Pancreas (tissue), 10 donors: ENCODE measurements at regions not wholly inside any gene's neighbourhood (a gene's known extent, or its start where the extent isn't known, plus 50 kb on each side); places are given as distances from the start of the nearest gene placed in this dataset.

Experiments
- ATAC-seq, 4 donors: fragments of 200-7000 bp; cut with Tn5 transposase; one replicate each; pipeline versions ENCODE4 v1.8.0 to v1.9.1; 2020; ENCODE audit warnings: mild to moderate bottlenecking in 4 of 4, moderate library complexity in 4 of 4
- DNase-seq, 6 donors: peaks; one replicate each; pipeline ENCODE4 v3.0.0-alpha.2; 2020
- FAIRE-seq: peaks from 2 replicates; lab custom pipeline; 2012; peaks lifted over from hg19 to GRCh38; lab: Jason Lieb, UNC
- H3K27ac ChIP-seq, 4 donors: fragments of 200-600 bp; sonication (generic); 1 replicate in 3 of 4; 2 replicates in 1 of 4; pipeline versions ENCODE4 v1.5.0 to v1.8.0; 2020
- H3K27me3 ChIP-seq, 4 donors: fragments of 200-600 bp; one replicate each; pipeline ENCODE4 v1.8.0; 2021
- H3K36me3 ChIP-seq, 3 donors: fragments of 200-600 bp; sonication (generic) in 1 of 3; one replicate each; pipeline versions ENCODE4 v1.5.0 to v1.8.0; 2020 to 2021
- H3K4me1 ChIP-seq, 3 donors: fragments of 200-600 bp; one replicate each; pipeline ENCODE4 v1.8.0; 2021
- H3K4me3 ChIP-seq, 4 donors: fragments of 200-600 bp; sonication (generic) in 2 of 4; one replicate each; pipeline versions ENCODE4 v1.5.0 to v1.8.0; 2020 to 2021
- H3K9me3 ChIP-seq, 4 donors: fragments of 200-600 bp; one replicate each; pipeline ENCODE4 v1.8.0; 2021
- WGBS, 2 donors: extraction: QIAGEN DNeasy Blood & Tissue Kit; methylation state at CpG; one replicate each; pipeline ENCODE4 v1.1.7; 2013; 5-methylcytosine and 5-hydroxymethylcytosine counted together
- intact Hi-C, 3 donors: fragments of 100-400 bp; cut with DNase I; formaldehyde crosslinking; loops; one replicate each; pipeline versions ENCODE4 v1.11.1 to v1.14.2; 2022
- TF ChIP-seq, protein P1 (sequence below), 4 donors: fragments of 200-600 bp; sonication (generic) in 3 of 4; IDR thresholded peaks; one replicate each; pipeline versions ENCODE4 v1.5.0 to v1.8.0; 2021; ENCODE audit warnings: antibody characterized with exemption in 4 of 4
- donor health status: healthy with polysubstance abuse.
- donor health status: DM: no; HTN: no; CAD: no; lungs with moderate emphysema.
- donor health status: DM: no; HTN: no; CAD: no.
- donor health status: control.
- donor health status: control.
- donor health status: Bipolar disorder and iron deficiency.
- donor health status: DM: yes; HTN: yes; CAD: no.
- donor health status: DM: no; HTN: no; CAD: no.
- donor health status: DM: no; HTN: no; CAD: no.
- donor health status: DM: yes; HTN: yes; CAD: no.

DNA sequence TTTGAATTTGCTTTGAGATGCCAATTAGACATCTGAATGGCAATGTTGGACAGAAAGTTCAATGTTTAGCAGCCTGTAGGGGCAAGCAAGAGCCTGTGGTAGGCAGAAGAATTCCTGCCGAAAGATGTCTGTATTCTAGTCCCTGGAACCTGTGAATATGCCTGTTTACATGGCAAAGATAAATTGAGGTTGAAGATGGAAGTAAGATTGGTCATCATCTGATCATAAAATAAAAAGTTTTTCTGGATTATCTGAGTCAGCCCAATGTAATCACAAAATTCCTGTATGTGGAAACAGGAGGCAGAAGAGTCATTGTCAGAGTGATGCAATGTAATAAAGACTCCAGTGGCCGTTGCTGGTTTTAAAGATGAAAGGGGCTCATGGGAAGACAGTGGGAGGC, 430.5 kb downstream of the MDFIC start:
- no peaks in the 10 kb centered on the region for H3K27me3 ChIP-seq
- TF ChIP-seq, protein P1, sequence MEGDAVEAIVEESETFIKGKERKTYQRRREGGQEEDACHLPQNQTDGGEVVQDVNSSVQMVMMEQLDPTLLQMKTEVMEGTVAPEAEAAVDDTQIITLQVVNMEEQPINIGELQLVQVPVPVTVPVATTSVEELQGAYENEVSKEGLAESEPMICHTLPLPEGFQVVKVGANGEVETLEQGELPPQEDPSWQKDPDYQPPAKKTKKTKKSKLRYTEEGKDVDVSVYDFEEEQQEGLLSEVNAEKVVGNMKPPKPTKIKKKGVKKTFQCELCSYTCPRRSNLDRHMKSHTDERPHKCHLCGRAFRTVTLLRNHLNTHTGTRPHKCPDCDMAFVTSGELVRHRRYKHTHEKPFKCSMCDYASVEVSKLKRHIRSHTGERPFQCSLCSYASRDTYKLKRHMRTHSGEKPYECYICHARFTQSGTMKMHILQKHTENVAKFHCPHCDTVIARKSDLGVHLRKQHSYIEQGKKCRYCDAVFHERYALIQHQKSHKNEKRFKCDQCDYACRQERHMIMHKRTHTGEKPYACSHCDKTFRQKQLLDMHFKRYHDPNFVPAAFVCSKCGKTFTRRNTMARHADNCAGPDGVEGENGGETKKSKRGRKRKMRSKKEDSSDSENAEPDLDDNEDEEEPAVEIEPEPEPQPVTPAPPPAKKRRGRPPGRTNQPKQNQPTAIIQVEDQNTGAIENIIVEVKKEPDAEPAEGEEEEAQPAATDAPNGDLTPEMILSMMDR (IDR thresholded peaks at IDR 0.05), result no peak
- ATAC-seq (no peak), DNase-seq (no peak), FAIRE-seq (no peak)
- no peak overlapping the region for H3K4me3 ChIP-seq
- intact Hi-C loops, result no loop called here
- H3K27ac ChIP-seq, result no peak overlapping the region
- H3K4me1 ChIP-seq, result no peaks in the 10 kb centered on the region
- no peaks in the 10 kb centered on the region for H3K36me3 ChIP-seq
- WGBS, 2 donors, result 64 to 78% methylated on average over 2 of the region's 2 CpGs
- H3K9me3 ChIP-seq, result no peaks in the 10 kb centered on the region

DNA sequence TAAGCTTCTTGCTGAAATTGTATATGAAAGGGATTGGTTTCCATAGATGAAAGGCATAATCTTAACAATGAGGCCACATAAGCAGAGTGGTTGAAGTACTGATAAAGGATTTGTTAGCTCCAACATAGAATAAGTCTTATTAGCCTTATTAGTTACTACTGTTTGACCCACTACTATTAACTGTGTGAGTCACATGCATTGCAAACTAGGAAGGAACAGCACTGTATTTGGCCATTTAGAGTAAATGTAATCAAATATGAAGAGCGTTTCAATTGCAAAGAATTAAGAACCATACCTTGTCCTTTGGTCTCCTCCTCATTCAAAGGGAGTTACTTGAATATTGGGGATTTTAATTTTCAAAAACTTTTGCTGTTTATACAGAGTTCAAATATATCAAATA, 428.9 kb downstream of the MDFIC start:
- no peaks in the 10 kb centered on the region for H3K36me3 ChIP-seq
- no peak overlapping the region for H3K27ac ChIP-seq
- H3K4me3 ChIP-seq, result no peak overlapping the region
- 87 to 98% methylated on average over 1 of the region's 1 CpG for WGBS, 2 donors
- DNase-seq (no peak), ATAC-seq (no peak), FAIRE-seq (no peak)
- H3K9me3 ChIP-seq, result no peaks in the 10 kb centered on the region
- no peaks in the 10 kb centered on the region for H3K4me1 ChIP-seq
- TF ChIP-seq, protein P1 (IDR thresholded peaks at IDR 0.05), result no peak
- intact Hi-C loops, result no loop called here
- H3K27me3 ChIP-seq, result no peaks in the 10 kb centered on the region

DNA sequence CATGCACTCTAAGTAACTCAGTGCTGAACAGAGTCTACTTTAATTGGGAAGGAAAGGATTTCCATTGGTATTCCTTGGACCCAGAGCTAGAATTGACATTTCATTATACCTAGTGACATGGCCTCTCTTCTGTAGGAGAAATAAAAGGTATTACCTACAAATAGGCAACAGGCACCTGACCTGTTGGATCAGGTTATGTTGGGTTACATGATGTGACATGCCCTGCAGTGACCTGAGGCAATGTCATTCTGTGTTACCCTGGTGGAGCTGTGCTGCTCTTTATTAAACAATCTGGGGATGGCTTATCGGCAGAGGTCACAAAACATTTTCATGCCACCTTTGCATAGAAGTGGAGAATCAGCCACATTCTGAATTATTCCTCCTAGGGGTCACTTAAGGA, 427.7 kb downstream of the MDFIC start:
- no peaks in the 10 kb centered on the region for H3K36me3 ChIP-seq
- H3K27me3 ChIP-seq, result no peaks in the 10 kb centered on the region
- H3K9me3 ChIP-seq, result no peaks in the 10 kb centered on the region
- WGBS, 2 donors, result 95 to 96% methylated on average over 1 of the region's 1 CpG
- no peak overlapping the region for H3K4me3 ChIP-seq
- no peaks in the 10 kb centered on the region for H3K4me1 ChIP-seq
- ATAC-seq (no peak), DNase-seq (no peak), FAIRE-seq (no peak)
- TF ChIP-seq, protein P1 (IDR thresholded peaks at IDR 0.05), result no peak
- H3K27ac ChIP-seq, result no peak overlapping the region
- intact Hi-C loops, result no loop called here

DNA sequence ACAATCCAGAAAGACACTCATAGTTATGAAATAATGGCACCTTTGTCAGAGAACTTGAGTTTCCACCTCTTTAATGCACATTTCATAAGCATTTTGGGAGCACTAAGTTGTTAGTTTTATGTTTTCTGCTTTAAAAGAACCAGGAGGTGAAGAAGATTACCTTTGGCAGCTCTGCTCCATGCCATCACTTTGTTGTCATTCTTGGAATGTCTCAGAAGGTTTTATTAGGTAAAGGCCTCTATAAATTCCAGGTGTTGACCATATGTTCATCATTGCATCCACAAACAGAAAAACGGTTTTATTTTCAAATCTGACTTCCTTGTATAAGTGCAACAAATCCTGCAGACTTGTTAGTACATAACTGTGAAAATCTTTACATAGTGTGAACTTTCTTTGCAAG, 424.8 kb downstream of the MDFIC start:
- no peak for ATAC-seq
- 28 to 31% methylated on average over 1 of the region's 1 CpG for WGBS, 2 donors
- TF ChIP-seq, protein P1 (IDR thresholded peaks at IDR 0.05), result no peak

DNA sequence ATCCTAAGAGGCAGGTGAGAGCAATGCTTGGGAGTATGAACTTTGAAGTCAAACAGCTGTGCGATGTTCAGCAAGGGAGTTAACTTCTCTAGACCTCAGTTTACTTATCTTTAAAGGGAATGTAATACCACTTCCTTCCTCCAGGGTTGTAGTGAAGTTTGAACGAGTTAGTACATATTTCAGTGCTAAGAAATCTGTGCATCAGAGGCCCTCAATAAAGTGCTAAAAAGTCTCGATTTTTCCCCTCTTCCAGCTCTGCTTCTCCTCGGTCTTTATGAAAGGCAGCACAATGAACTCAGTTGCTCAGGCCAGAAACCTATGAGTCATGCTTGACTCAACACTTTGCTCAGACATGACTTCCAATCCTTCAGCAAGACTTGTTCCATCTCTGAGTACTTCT, 418.9 kb downstream of the MDFIC start:
- intact Hi-C loops, result no loop called here
- 68 to 77% methylated on average over 4 of the region's 4 CpGs for WGBS, 2 donors
- FAIRE-seq, result no peak

More for the DNA sequence above, 424.8 kb downstream of the MDFIC start:
- intact Hi-C loops, result no loop called here
- FAIRE-seq (no peak), DNase-seq (no peak)
- Histone ChIP-seq H3K27me3 (no peaks in the 10 kb centered on the region), H3K4me1 (no peaks in the 10 kb centered on the region), H3K36me3 (no peaks in the 10 kb centered on the region), H3K4me3 (no peak overlapping the region), H3K27ac (no peak overlapping the region), H3K9me3 (no peaks in the 10 kb centered on the region)

More for the DNA sequence above, 418.9 kb downstream of the MDFIC start:
- no peak overlapping the region for H3K4me3 ChIP-seq
- TF ChIP-seq, protein P1 (IDR thresholded peaks at IDR 0.05), result no peak
- H3K9me3 ChIP-seq, result no peaks in the 10 kb centered on the region
- H3K27ac ChIP-seq, result no peak overlapping the region
- DNase-seq (no peak), ATAC-seq (no peak)
- H3K27me3 ChIP-seq, result no peaks in the 10 kb centered on the region
- no peaks in the 10 kb centered on the region for H3K4me1 ChIP-seq
- no peaks in the 10 kb centered on the region for H3K36me3 ChIP-seq
